Inflammatory macrophage (primary cell): ENCODE measurements at regions not wholly inside any gene's neighbourhood (a gene's known extent, or its start where the extent isn't known, plus 50 kb on each side); places are given as distances from the start of the nearest gene placed in this dataset.

ENCODE experiments used
- DNase-seq, 2 donors: peaks; one replicate each; pipeline ENCODE4 v3.0.0-alpha.2; 2020 to 2022

DNA sequence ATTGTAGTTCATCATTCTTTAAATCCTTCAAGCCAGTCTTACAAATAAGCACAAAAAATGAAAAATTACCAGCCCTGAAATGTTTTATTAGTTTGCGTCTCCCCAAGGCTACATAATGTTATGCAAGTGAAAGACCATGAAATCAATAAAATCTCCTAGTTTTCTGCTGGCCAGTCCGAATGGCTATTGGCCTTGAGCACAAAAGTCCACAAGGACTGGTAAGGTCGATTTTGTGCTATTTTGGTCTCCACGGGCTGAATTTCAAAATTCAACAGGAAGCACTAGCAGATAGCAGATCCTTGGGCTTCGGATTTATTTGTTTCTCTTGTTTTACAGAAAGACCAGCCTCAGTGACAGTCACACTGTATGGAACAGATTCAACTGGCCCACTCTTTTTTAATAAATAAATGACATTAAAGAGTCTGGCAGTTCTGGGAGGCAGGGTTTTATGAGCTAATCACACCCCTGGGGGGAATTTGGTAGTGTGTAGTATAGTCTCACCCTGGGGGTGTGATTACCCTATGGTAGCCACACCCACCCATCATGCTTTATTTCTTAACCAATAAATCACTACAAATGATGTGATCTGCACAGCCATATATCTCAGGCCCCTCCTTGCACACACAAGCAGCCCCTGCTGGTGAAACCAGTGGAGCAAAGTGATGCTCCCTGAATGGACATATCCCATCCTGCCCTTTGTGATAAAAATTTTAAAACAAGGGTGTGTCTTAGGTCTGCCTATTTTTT lies 51.1 kb upstream of the TMEM33 start:
- no peak for DNase-seq

GRCh38 chr4:41882625-41883347 lies 52.4 kb upstream of the TMEM33 start:
- DNase-seq: peak; percentile 35 to 38

GRCh38 chr4:41881981-41882624 lies 53.1 kb upstream of the TMEM33 start:
- DNase-seq: no peak

DNA sequence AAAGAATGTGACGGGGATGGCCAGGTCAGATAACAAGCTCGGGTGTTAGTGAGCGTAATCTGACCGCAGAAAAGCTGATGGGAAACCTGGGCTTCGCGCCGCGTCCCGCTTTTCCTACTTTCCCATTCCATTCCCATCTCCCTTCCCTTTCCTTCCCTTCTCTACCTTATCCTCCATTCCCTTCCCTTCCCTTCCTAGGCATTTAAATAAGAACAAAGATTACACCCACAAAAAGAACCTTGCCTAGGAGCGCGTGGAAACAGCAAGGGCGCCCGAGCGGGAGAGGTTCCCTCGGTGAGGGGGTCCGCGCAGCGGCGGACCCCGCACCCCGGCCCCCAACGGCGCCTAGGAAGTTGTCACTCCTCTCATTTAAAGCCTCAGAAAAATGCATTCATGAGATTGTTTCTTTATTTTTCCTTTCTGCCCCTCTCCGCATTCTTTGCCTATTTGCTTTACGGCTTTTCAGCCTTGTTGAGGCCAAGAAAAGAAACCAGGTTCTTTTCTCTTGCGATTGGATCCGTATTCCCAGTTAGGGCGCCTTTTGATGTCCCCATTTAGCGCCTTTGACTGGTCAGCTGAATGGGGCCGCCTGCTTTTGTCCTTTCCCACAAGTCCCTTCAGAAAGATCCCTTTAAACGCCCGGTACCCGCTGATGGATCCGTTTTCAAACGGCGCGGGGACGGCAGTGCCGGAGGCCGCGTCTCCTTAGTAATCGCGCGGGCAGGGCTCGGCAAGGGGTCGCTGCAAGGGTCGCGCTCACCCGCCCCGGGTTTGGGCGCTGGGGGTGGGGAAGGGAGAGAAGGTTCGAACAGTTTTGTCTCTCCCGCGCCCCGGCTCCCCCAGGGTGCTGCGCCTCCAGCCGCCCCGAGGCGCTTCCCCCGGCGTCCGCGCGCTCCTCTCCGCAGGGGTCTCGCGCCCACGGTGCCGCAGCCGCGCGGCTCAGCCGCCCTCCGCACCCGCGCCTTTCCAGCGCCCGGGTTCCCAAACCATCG lies 54.1 kb upstream of the TMEM33 start:
- DNase-seq: no peak

DNA sequence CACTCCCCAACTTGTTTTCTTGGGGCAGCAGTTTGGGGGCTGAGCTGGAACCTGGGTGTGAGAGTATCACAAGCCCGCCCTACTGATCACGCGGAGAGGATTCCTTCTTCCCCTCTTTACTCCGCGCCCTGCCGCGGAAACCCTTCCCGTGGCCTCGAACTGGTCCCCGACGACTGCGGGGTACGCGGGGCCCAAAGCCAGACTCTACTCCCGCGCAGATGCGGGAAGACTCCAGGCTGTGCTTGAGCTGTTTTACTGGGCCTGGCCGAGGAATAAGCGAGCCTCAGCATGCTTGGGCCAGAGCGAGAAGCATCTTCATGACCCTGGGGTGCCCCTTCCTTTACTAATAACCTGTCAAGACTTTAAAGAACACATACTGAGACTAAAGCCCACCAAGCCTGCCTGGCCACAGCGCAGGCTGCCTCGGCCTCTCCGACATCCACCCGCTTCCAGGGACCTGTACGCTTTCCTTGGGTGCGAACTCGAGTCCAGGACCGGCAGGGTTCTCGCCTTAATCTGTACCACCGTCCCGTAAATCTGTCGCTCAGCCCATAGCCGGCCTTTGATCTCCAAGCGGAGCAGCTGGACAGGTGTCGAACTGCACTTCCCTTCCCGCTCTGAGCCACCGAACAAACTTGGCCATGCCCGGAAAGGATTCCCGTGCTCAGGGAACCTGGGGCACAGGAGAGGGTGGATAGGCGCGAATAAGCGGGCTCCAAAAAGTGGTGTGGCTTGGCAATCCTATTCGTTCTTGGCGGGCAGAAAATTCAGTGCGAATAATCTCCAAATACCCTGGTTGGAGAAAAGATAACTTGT lies 55.0 kb upstream of the TMEM33 start:
- DNase-seq: no peak

DNA sequence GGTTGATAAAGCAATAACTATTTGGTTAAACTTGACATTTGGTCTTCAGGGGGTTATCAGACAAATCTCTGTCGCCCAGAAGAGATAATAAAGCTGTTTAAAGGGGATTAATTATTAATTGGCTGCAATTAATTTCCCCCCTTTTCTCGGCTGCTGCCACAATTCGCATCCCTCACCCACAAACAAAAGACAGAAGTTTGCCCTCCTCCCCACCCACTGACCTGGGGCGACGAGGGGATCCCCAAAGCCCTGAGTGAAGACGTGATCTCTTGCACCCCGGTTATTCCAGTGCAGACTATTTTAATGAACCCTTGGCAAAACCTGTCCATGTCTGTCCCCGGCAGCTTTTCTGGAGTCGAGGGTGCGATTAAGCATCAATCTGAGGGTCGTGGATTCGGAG lies 55.7 kb upstream of the TMEM33 start:
- no peak for DNase-seq

- no peak for DNase-seq
Observed at GRCh38 chr4:41878991-41879491, 56.2 kb upstream of the TMEM33 start.

DNA sequence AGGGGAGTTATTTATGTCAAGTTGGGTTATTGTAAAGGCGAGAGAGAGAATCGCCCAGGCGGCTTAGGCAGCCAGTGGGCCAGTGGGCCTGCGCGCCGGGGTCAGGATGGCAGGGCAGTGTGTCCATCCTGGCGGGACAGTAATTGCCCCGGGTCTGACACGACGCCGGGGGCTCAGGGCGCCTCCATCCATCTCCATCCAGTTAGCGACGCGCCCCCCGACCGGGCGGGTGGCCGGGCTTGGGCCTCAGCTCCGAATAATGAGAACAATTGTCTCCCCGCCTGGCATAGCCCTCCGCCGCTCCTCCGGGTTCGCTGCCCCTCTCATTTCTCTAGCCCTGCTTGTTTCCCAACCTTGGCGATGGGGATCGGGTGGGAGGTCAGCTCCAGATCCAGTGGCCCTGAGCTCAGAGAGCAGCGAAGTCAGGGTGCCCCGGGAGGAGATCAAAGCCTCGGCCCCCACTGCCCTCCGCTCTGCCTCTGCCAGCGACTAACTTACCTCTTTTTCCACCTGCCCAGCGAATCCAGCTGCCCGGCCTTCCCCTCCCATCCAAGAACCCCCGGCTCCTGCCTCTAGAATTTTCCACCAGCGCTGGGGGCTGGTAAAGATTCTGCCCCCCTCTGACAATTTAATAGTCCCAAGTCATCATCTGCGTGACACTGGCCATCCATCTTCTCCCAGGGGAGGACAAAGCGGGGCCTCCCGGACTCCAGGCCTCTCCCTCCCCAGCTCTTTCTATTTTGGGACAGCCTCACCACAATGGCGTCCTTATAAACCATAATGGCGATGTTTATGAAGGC lies 56.9 kb upstream of the TMEM33 start:
- DNase-seq: no peak

GRCh38 chr4:41877020-41877796 lies 58.0 kb upstream of the TMEM33 start:
- no peak for DNase-seq

- DNase-seq: no peak
Observed at GRCh38 chr4:41874873-41875272, 60.4 kb upstream of the TMEM33 start.

DNA sequence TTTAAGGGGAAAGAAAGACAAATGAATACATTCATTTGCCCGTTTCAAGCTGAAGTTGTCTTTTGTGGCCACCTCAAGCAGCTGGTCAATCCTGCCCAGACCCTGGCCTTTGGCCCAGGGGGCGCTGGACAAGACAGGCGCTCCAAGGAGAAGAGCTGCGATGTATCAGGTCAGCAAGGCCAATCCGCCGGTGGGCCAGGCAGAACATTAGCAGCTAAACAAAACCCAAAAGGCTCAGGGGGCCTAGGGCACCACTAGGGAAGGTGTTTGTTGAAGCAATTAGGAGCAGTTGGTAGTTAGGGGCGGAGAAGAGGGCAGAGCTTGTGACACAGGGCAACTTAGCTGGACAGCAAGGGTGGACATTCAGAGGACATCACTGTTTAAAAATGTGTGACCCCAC lies 60.8 kb upstream of the TMEM33 start:
- DNase-seq: no peak

DNA sequence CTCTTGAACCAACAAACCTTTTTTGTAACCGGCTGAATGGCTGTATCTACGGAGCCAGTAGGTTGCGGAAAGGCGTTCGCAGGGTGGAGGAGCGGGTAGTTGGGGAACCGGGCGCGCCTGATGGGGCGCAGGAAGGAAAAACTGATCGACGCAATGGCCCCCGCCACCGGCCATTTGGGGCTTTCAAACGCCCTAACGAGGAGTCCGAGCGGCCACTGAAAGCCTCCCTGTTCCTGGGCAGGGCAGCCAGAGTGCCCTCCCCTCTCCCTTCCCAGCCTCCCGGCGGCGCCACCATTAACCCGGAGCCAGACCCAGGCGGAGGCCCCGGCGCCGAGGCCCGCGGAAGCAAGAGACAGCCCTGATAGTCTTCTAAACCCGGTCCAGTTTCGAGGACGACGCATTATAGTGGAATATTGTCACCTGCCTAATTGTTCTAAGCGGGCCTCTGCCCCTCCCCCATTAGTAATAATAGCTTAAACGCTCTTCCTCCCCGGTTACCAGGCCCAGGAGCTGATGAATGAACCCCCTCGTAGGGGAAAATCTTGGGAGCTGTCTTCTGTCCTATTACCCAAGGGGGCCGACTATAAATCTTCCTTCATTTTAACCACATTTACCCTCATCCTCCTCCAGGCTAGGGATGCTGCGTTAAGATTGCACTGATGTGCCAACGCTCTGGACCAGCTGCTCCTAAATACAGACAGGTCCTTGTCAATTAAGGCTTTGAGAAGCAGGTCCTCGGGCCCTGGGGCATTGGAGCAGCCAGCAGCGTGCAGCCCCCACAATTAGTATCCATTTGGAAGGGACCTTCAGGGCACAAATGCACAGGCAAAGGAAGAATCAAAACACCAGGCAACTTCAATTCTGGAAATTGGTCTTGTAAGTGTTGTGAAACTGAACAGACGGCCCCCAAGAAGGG lies 61.6 kb upstream of the TMEM33 start:
- no peak for DNase-seq

- no peak for DNase-seq
Observed at GRCh38 chr4:41870035-41870434, 65.2 kb upstream of the TMEM33 start.

- DNase-seq: no peak
Observed at GRCh38 chr4:41866799-41867677, 68.2 kb upstream of the TMEM33 start.

DNA sequence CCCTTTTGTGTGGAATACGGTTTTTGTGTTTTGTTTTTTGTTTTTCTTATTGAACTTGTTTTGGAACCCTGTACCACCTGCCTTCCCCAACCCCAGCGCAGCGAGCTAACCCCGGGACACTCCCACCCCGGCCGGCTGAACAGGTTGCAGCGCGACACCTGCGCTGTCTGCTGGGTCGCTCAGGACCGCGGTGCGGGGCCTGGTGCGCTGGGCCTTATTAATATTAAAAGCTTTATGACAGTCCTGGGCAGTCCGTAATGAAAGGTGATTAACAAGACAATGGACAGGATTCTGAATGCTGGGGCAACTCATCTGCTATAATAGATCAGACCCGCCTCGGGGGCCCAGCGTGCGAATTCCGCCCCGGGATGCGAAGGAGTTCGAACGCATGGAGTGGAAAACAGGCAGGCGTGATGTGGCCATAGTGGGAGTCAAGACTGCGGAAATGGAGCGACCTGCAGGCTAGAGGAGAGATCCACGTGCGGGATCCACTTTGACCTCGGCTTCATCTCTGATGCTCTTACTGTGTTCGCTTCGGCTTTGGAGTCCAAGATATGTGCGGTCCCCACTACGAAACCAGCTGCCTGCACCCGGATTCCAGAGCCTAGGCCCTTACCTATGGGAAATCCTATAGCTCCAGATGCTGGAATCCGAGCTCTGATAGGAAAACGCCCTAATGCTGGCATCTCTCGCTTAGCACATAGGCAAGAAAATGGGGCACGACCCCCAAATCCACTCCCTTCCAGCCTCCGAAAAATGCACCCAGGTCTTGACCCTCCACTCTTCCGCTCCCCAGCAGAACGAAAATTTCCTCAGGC lies 69.0 kb upstream of the TMEM33 start:
- no peak for DNase-seq

- no peak for DNase-seq
Observed at GRCh38 chr4:41865306-41865980, 69.8 kb upstream of the TMEM33 start.
